Activated T-cell treated with anti-CD3 and anti-CD28 coated beads, Interleukin-2, amount 50 U/mL, for 4 hours (primary cell): ENCODE measurements at regions not wholly inside any gene's neighbourhood (a gene's known extent, or its start where the extent isn't known, plus 50 kb on each side); places are given as distances from the start of the nearest gene placed in this dataset.
"Not testable (repeated sequence)": the region's sequence is repeated elsewhere in the genome, so short reads cannot be mapped to it uniquely, and the experiment has no call there.

Experiments used
- ATAC-seq, 2 donors: fragments of 200-7000 bp; cut with Tn5 transposase; one replicate each; pipeline ENCODE4 v1.10.0; 2021
- DNase-seq: peaks from one replicate; pipeline ENCODE4 v3.0.0-alpha.2; 2020
- H3K27me3 Mint-ChIP-seq: one replicate; pipeline ENCODE4 v1.8.0; 2021; ENCODE audit warnings: low read depth, mixed read lengths
- H3K36me3 Mint-ChIP-seq: one replicate; pipeline ENCODE4 v1.8.0; 2022; ENCODE audit warnings: mixed read lengths; ENCODE audit not compliant: insufficient read depth
- H3K4me1 Mint-ChIP-seq: one replicate; pipeline ENCODE4 v1.8.0; 2021; ENCODE audit warnings: low read depth, mixed read lengths
- H3K4me3 Mint-ChIP-seq: one replicate; pipeline ENCODE4 v1.8.0; 2021; ENCODE audit warnings: mild to moderate bottlenecking, moderate library complexity, mixed read lengths
- H3K9me3 Mint-ChIP-seq: one replicate; pipeline ENCODE4 v1.8.0; 2021; ENCODE audit warnings: mixed read lengths

DNA sequence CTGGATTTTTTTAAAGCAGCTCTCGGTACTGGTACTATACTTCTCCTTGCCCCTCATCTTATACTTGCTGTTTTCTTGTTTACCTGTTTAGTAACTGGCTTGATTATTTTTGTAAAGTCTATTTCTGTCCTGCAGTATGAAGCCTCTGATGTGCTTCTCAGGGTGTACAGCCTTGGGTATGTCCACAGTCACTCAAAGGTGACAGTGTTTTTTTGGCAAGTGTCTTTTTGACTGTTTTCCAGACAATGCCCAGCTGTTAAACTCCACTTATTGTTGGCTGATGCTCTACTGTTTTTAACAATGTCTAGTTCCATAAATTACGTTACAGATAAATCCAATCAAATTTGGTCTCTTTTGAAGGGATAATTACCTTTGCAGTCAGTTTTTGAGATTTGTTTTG is 475.2 kb downstream of the JRKL start:
- H3K9me3 Mint-ChIP-seq: peaks cover 3% of the 10 kb centered on the region
- no peak for ATAC-seq
- no peak for DNase-seq
- H3K36me3 Mint-ChIP-seq: no peaks in the 10 kb centered on the region
- no peak overlapping the region for H3K4me3 Mint-ChIP-seq
- H3K27me3 Mint-ChIP-seq: no peaks in the 10 kb centered on the region
- no peaks in the 10 kb centered on the region for H3K4me1 Mint-ChIP-seq

DNA sequence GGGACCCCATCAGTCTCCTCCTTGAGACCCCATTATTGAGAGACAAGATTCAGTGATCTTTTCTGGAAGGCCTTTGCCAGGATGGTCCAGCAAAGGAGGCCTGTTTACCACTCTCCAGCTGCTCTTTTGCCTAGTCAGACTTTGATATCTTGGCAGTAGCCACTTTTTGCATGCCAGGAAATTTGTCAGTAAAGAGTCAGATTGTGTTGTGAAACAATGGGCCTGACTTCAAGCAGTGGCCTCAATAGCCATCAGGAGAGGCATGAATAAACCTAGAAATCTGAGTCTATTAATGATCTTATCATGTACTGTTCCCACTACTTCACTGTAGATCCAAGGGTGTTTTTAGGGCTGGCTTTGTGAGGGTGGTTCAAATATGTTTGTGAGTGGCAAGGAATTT is 479.4 kb downstream of the JRKL start:
- Mint-ChIP-seq H3K36me3 (no peaks in the 10 kb centered on the region), H3K9me3 (peaks cover 3% of the 10 kb centered on the region), H3K27me3 (no peaks in the 10 kb centered on the region), H3K4me1 (no peaks in the 10 kb centered on the region), H3K4me3 (no peak overlapping the region)
- ATAC-seq: no peak
- no peak for DNase-seq

DNA sequence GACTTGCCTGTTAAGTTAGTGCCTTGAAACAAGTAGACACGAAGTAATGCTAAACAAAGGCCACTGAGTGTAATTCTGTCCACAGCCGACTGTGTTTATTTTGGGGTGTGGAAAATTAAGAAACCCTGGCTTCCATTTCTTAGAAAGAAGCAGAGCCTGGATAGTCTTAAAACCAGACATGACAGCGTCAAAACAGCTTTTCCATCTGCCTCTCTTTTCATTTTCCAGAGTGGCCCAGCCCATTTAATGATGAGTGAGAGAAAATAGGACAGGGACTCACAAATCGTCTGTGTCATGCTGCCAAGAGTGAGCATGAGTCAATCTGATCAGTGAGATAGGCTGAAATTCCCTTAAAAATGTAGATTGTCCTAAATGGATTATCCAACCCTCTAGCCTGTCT is 485.9 kb downstream of the JRKL start:
- DNase-seq: no peak
- H3K27me3 Mint-ChIP-seq: no peaks in the 10 kb centered on the region
- no peak overlapping the region for H3K4me3 Mint-ChIP-seq
- no peaks in the 10 kb centered on the region for H3K9me3 Mint-ChIP-seq
- H3K4me1 Mint-ChIP-seq: no peaks in the 10 kb centered on the region
- no peak for ATAC-seq
- H3K36me3 Mint-ChIP-seq: no peaks in the 10 kb centered on the region

DNA sequence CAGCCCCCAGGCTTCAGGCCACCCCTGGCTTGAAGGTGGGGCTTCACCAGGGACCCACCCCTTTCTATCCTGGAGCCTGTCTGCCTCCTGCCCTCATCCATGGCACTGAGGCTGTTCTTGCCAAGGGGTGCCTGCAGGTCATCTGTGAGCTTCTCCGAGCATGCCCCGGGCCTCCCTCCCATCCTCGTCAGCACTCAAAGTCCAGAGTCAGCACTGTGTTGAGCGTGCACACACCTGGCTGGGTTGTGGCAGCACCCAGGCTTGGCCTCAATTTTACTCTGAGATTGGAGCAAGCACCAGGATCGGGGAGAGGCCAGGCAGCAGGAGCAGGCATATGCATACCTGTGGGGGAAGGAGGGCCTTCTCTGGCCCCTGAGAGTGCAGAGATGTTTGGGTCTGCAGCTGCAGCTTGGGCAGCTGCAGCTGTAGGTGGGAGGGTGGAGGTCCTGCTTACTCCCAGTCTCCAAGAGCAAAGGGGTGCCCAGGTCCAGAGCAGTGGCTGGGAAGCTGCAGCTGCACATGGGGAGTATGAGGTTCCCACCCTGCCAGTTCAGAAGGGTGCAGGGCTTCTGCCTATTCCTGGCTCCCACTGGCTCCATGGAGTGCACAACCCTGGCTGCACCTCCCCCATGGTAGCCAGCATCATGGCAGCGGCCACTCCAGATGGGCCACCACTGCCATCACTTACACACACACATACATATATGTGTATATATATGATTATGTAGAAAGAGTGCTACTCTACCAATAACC is 488.7 kb downstream of the JRKL start:
- no peak for DNase-seq
- Mint-ChIP-seq H3K27me3 (no peaks in the 10 kb centered on the region), H3K4me3 (no peak overlapping the region)

DNA sequence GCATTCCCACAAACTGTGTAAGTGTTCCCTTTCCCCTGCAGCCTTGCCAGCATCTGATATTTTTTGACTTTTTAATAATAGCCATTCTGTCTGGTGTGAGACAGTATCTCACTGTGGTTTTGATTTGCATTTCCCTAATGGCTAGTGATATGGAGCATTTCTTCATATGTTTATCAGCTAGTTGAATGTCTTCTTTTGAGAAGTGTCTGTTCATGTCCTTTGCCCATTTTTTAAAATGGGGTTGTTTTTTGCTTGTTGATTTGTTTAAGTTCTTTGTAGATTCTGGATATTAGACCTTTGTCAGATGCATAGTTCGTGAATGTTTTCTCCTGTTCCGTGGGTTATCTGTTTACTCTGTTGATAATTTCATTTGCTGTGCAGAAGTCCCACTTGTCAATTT is 492.8 kb downstream of the JRKL start:
- ATAC-seq, H3K4me3 Mint-ChIP-seq, H3K36me3 Mint-ChIP-seq, H3K27me3 Mint-ChIP-seq, DNase-seq, H3K4me1 Mint-ChIP-seq, H3K9me3 Mint-ChIP-seq: not testable (repeated sequence)

More for the DNA sequence above, 488.7 kb downstream of the JRKL start:
- Mint-ChIP-seq H3K9me3 (peaks cover 2% of the 10 kb centered on the region), H3K4me1 (no peaks in the 10 kb centered on the region), H3K36me3 (no peaks in the 10 kb centered on the region)
- ATAC-seq: no peak

DNA sequence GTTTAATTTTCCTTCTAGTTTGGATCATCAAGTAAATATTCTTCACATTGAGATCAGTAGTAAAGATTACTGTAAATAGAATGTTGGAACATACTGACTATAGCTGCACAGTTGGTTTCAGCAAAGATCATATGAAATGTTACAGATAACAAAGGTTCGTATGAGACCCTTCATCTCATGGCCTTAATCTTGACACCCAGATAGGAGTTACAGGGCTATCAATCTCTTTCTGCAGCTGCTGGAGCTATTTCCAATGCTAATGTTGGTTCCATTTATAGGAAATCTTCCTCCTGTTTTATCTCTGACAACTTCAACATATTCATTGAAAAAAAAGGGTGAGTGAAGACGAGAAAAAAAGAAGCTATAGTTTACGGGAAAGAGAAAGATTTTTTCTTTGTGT is 495.6 kb downstream of the JRKL start:
- ATAC-seq: no peak
- Mint-ChIP-seq H3K4me3 (no peak overlapping the region), H3K36me3 (no peaks in the 10 kb centered on the region), H3K27me3 (no peaks in the 10 kb centered on the region), H3K9me3 (peaks cover 3% of the 10 kb centered on the region), H3K4me1 (no peaks in the 10 kb centered on the region)
- DNase-seq: no peak

DNA sequence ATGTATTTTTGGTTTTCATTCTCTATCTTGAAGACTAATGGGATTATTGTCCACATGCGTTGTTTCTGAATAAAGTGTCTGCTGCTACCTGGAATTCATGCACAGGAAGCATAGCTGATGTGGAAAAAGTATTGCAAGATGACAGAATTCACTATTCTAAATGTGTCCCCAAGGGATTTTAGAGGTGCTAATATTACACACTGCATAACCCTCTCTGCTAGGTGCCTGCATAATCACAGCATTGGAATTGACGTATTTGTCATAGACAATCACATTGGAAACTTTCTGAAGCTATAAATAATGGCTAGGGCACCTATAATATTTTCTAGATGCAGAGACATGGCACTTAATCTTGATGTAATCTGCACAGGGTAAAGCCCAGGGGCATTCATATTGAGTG is 496.1 kb downstream of the JRKL start:
- H3K4me1 Mint-ChIP-seq: no peaks in the 10 kb centered on the region
- H3K36me3 Mint-ChIP-seq: no peaks in the 10 kb centered on the region
- no peak for ATAC-seq
- H3K9me3 Mint-ChIP-seq: peaks cover 3% of the 10 kb centered on the region
- H3K4me3 Mint-ChIP-seq: no peak overlapping the region
- no peak for DNase-seq
- no peaks in the 10 kb centered on the region for H3K27me3 Mint-ChIP-seq

DNA sequence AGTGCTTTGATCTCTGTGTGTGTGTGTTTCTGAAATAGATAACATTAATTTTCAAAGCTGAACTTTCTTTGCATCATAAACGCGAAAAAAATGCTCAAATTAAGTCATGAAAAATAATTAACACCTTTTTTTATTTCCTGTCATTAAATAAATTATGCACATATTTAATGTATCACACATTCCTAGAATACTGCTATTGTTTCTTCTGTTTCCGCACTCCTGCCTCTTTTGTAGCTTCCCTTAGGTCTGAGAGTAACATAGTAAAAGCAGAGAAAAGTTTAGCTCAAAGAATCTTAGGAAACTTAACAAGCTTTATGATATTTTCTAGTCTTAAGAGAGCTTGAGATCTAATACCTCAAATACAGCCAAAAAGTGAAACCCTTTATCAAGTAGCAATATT is 504.2 kb downstream of the JRKL start:
- Mint-ChIP-seq H3K27me3 (no peaks in the 10 kb centered on the region), H3K4me1 (no peaks in the 10 kb centered on the region), H3K36me3 (no peaks in the 10 kb centered on the region), H3K9me3 (peaks cover 7% of the 10 kb centered on the region), H3K4me3 (no peak overlapping the region)
- DNase-seq (no peak), ATAC-seq (no peak)

DNA sequence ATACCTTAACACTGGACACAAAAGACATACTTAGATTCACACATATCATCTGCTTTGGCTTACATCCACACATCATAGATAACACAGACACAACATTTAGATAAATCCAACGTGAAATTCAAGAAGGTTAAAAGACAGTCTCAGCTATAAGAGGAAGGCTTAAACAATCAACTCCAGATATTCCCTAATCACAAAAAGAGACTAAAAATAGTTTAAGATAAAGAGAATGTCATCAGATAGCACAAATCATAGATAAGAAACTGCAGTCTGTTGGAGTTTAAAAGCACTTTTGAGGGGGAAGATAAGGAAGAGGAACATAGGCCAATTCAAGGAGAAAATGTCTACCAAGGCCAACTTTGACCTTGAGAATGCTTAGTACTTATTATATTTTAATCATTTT is 504.8 kb downstream of the JRKL start:
- no peaks in the 10 kb centered on the region for H3K4me1 Mint-ChIP-seq
- H3K4me3 Mint-ChIP-seq: no peak overlapping the region
- H3K27me3 Mint-ChIP-seq: no peaks in the 10 kb centered on the region
- H3K36me3 Mint-ChIP-seq: no peaks in the 10 kb centered on the region
- DNase-seq (no peak), ATAC-seq (no peak)
- H3K9me3 Mint-ChIP-seq: peaks cover 7% of the 10 kb centered on the region

DNA sequence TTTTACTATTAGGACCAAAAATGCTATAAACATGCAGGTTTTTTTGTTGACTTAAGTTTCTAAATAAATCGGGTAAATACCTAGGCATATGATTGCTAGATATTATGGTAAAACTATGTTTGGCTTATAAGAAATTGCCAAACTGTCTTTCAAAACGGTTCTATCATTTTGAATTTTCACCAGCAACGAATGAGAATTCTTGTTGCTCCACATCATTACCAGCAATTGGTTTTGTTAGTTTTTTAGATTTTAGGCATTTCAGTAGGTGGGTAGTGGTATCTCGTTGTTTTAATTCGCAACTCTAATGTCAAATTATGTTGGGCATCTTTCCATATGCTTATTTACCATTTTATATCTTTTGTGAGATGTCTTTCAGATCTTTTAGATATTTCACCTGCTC is 510.2 kb downstream of the JRKL start:
- Mint-ChIP-seq H3K27me3 (no peaks in the 10 kb centered on the region), H3K9me3 (peaks cover 14% of the 10 kb centered on the region), H3K36me3 (no peaks in the 10 kb centered on the region), H3K4me3 (no peak overlapping the region), H3K4me1 (no peaks in the 10 kb centered on the region)
- DNase-seq (no peak), ATAC-seq (no peak)

DNA sequence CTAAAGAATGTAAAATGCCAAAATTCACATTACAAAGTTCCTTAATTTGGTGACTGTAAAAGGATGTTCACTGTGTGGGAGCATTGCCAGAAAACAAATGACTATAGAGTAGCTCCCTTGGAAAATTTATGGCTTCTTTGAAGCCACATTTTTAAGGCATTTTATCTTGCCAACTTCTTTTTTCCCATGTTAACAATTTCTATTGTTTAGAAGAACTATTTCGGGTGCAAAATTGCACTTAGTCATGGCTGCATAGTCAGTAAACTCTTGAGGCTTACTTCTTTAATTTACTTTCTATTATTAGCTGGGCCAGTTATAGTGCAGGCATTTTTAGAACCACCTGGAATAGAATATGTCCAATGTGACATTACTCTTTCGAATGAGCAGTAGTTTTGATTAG is 515.3 kb downstream of the JRKL start:
- Mint-ChIP-seq H3K36me3 (no peaks in the 10 kb centered on the region), H3K9me3 (peaks cover 6% of the 10 kb centered on the region), H3K4me3 (no peak overlapping the region), H3K4me1 (no peaks in the 10 kb centered on the region), H3K27me3 (no peaks in the 10 kb centered on the region)
- ATAC-seq (no peak), DNase-seq (no peak)

DNA sequence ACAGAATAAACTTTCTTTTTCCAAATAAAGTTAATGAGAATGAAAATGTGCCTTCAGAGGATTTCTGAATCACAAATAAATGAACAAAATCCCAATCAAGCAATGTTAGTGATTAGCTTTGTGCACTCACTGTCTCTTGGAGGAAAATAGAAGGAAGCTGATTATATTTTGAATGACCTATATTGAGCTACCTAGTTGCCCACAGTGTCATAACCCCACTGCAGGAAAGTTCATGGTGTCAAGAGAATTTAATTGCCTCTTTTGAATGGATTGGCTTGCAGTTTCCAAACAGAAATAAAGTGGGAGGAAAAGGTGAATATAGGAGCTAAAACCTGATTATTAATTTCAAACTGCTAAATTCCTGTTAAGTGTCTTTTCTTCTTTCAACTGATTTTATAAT is 515.9 kb downstream of the JRKL start:
- no peaks in the 10 kb centered on the region for H3K4me1 Mint-ChIP-seq
- no peak overlapping the region for H3K4me3 Mint-ChIP-seq
- no peaks in the 10 kb centered on the region for H3K36me3 Mint-ChIP-seq
- DNase-seq: no peak
- H3K9me3 Mint-ChIP-seq: peaks cover 3% of the 10 kb centered on the region
- H3K27me3 Mint-ChIP-seq: no peaks in the 10 kb centered on the region
- no peak for ATAC-seq

DNA sequence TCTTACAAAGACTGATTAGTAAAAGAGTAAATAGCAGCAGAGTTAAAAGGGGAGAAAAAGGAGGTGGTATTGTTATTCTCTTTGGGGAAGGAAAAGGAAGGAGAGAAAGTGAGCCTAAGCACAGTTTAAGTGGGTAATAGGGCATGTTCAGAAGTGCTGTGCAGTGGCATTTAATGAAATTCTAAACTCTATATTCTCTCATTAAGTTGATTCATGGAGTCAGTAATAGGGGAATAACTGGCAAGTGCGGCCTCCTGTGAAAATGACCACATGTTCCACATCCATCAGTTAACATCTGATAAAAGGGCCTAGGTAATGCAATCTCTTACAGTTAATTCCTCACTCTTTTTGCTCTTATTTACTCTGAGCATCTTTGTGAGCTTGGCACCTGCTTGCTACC is 516.7 kb downstream of the JRKL start:
- no peak for DNase-seq
- Mint-ChIP-seq H3K9me3 (peaks cover 3% of the 10 kb centered on the region), H3K4me1 (no peaks in the 10 kb centered on the region), H3K36me3 (no peaks in the 10 kb centered on the region), H3K27me3 (no peaks in the 10 kb centered on the region), H3K4me3 (no peak overlapping the region)
- ATAC-seq: no peak

DNA sequence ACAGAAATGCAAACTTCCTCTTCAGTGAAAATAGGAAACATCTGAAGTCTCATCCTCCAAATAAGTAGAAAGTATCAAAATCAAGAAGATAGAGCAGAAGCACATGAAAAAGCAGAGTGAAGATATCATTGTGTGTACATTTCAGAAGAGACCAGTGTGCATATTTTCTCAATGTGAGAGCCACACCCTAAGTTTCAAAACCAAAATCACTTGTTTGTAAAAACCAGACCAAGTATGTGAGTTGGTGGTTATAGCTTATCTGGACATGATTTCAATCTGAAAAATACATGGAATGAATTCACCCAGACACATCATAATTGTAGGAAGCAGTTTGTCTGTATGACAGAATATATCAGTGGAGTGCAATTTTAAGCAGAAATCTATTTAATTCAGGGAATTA is 536.0 kb downstream of the JRKL start:
- Mint-ChIP-seq H3K4me1 (no peaks in the 10 kb centered on the region), H3K9me3 (peaks cover 13% of the 10 kb centered on the region), H3K27me3 (no peaks in the 10 kb centered on the region), H3K4me3 (no peak overlapping the region), H3K36me3 (no peaks in the 10 kb centered on the region)
- DNase-seq: no peak
- ATAC-seq: no peak

DNA sequence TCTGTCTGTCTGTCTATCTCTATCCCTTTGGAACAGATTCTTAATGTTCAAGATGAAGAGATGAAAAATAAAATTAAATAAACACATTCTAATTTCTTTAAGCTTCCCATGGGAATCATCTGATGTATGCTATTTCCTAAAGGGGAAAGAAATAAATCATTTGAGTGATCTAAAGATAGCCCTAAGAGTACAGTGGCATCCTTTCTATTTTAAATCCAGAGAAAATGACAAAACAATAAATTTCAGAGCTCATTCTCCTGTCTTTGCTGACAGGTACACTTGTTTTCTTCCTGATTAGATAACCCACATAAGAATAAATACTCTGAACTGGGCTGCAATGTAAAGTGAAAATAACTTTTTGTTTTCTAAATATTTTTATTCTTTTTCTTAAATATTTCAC is 550.4 kb downstream of the JRKL start:
- no peaks in the 10 kb centered on the region for H3K4me1 Mint-ChIP-seq
- no peak for DNase-seq
- H3K36me3 Mint-ChIP-seq: no peaks in the 10 kb centered on the region

DNA sequence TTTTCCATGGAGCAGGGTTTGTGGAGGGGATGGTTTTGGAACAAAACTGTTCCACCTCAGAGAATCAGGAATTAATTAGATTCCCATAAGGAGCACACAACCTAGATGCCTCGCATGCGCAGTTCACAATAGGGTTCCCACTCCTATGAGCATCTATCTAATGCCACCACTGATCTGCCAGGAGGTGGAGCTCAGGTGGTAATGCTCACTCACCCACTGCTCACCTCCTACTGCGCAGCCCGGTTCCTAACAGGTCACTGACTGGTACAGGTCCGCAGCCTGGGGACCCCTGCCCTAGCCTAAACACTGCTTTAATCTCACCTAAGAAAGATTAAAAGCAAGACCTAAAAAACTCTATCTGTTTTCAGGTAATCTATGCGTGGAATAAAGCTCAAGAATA is 553.0 kb downstream of the JRKL start:
- ATAC-seq (no peak), DNase-seq (no peak)
- peaks cover 4% of the 10 kb centered on the region for H3K9me3 Mint-ChIP-seq
- no peaks in the 10 kb centered on the region for H3K36me3 Mint-ChIP-seq
- no peak overlapping the region for H3K4me3 Mint-ChIP-seq
- no peaks in the 10 kb centered on the region for H3K4me1 Mint-ChIP-seq
- H3K27me3 Mint-ChIP-seq: no peaks in the 10 kb centered on the region

More for the DNA sequence above, 550.4 kb downstream of the JRKL start:
- no peak for ATAC-seq
- Mint-ChIP-seq H3K9me3 (peaks cover 9% of the 10 kb centered on the region), H3K27me3 (no peaks in the 10 kb centered on the region), H3K4me3 (no peak overlapping the region)
